Keratinocyte (primary cell): ENCODE measurements at regions not wholly inside any gene's neighbourhood (a gene's known extent, or its start where the extent isn't known, plus 50 kb on each side); places are given as distances from the start of the nearest gene placed in this dataset.

Experiments used
- EZH2 ChIP-seq: IDR thresholded peaks from one replicate; pipeline ENCODE4 v1.6.1; 2012; ENCODE audit warnings: inconsistent platforms, mild to moderate bottlenecking, low read length, moderate library complexity
- TF ChIP-seq, protein P1 (sequence below), 3 experiments: IDR thresholded peaks in 1 of 3; conservative IDR thresholded peaks in 1 of 3; optimal IDR thresholded peaks in 1 of 3; 2 replicates in 2 of 3; 3 replicates in 1 of 3; pipeline versions ENCODE3 to v1.5.1; 2011; ENCODE audit warnings: low read length in 3 of 3, mild to moderate bottlenecking in 3 of 3, moderate library complexity in 2 of 3, control low read depth in 1 of 3, inconsistent platforms in 1 of 3; ENCODE audit not compliant: insufficient read depth in 2 of 3; ENCODE audit errors: extremely low read depth in 1 of 3

DNA sequence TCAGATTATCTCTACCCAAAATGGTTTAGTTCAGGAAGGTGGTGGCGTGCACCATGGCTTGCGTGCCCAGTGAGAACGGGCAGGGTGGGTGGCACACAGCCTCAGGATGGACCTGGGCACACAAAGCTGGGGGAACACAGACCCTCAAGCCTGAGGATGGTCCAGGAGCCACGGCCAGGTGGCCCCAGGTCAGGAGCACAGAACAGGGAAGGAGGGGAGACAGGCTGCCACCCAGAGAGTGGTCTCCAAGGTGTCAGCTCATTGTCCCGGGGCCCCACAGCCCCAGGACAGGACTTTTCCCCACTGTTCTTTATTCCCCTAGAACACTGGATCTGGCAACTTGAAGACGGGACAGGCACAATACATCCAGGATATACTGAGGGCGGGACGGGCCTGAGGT lies 75.6 kb upstream of the MGMT start:
- TF ChIP-seq, protein P1, sequence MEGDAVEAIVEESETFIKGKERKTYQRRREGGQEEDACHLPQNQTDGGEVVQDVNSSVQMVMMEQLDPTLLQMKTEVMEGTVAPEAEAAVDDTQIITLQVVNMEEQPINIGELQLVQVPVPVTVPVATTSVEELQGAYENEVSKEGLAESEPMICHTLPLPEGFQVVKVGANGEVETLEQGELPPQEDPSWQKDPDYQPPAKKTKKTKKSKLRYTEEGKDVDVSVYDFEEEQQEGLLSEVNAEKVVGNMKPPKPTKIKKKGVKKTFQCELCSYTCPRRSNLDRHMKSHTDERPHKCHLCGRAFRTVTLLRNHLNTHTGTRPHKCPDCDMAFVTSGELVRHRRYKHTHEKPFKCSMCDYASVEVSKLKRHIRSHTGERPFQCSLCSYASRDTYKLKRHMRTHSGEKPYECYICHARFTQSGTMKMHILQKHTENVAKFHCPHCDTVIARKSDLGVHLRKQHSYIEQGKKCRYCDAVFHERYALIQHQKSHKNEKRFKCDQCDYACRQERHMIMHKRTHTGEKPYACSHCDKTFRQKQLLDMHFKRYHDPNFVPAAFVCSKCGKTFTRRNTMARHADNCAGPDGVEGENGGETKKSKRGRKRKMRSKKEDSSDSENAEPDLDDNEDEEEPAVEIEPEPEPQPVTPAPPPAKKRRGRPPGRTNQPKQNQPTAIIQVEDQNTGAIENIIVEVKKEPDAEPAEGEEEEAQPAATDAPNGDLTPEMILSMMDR (optimal IDR thresholded peaks at IDR 0.05 in 1 of 3, IDR thresholded peaks at IDR 0.05 in 1 of 3, conservative IDR thresholded peaks at IDR 0.05 in 1 of 3; ENCODE audit: extremely low read depth in 1 of 3, insufficient read depth in 2 of 3, low read length in 3 of 3) = no peak
- no peak for TF ChIP-seq EZH2
